Right lobe of liver (tissue), 4 donors: ENCODE measurements at regions not wholly inside any gene's neighbourhood (a gene's known extent, or its start where the extent isn't known, plus 50 kb on each side); places are given as distances from the start of the nearest gene placed in this dataset.

Experiments used
- CTCF ChIP-seq, 4 donors: fragments of 200-600 bp in 3 of 4; fragments of 450-650 bp in 1 of 4; IDR thresholded peaks; one replicate each; pipeline versions ENCODE4 v1.5.1 to v1.8.0; 2016 to 2022; ENCODE audit warnings: antibody characterized with exemption in 4 of 4, mild to moderate bottlenecking in 2 of 4
- POLR2A ChIP-seq: fragments of 450-650 bp; IDR thresholded peaks from one replicate; pipeline ENCODE4 v1.6.1; 2017; ENCODE audit warnings: antibody characterized with exemption, mild to moderate bottlenecking
- donor health status: DM: no; HTN: no; CAD: no.
- donor health status: DM: no; HTN: no; CAD: no.
- donor health status: DM: no; HTN: yes; CAD: no.

- TF ChIP-seq CTCF (IDR thresholded peaks at IDR 0.05) (no peak), POLR2A (no peak)
Measured at GRCh38 chr9:99472916-99473245, 250.8 kb downstream of the SEC61B start.
